H1 (cell line): ENCODE measurements at regions not wholly inside any gene's neighbourhood (a gene's known extent, or its start where the extent isn't known, plus 50 kb on each side); places are given as distances from the start of the nearest gene placed in this dataset.

Experiments
- CTCF ChIA-PET: fragments of 300-600 bp; sonication (Branson Sonifier 250); formaldehyde crosslinking; loops from one replicate; lab custom pipeline; 2021; ENCODE audit not compliant: partially characterized antibody; lab: Charles Lee
- POLR2A ChIA-PET: fragments of 300-600 bp; sonication (Branson Sonifier 250); formaldehyde crosslinking; loops from one replicate; lab custom pipeline; 2021; ENCODE audit warnings: inconsistent platforms; ENCODE audit not compliant: partially characterized antibody; lab: Charles Lee
- DNase-seq, 2 experiments: peaks; one replicate each; pipeline versions ENCODE4 v3.0.0 to v3.0.0-alpha.2; 2010 to 2022; ENCODE audit warnings: low spot score in 2 of 2, low read depth in 1 of 2, mixed read lengths in 1 of 2
- FAIRE-seq: peaks from 2 replicates; lab custom pipeline; 2011; peaks lifted over from hg19 to GRCh38; lab: Jason Lieb, UNC
- H2AFZ ChIP-seq: 2 replicates; pipeline ENCODE4 v1.8.1; 2012; ENCODE audit warnings: low read length, inconsistent platforms
- H2AK5ac ChIP-seq: 2 replicates; pipeline ENCODE4 v1.6.1; 2013; ENCODE audit warnings: low read depth, low read length
- H2BK120ac ChIP-seq: replicated peaks from 2 replicates; pipeline ENCODE3; 2013; ENCODE audit warnings: low read depth, low read length, inconsistent platforms
- H2BK12ac ChIP-seq: 2 replicates; pipeline ENCODE4 v1.6.1; 2013; ENCODE audit warnings: low read depth, low read length
- H2BK15ac ChIP-seq: 2 replicates; pipeline ENCODE4 v1.6.1; 2013; ENCODE audit warnings: low read length
- H2BK20ac ChIP-seq: 2 replicates; pipeline ENCODE4 v1.6.1; 2013; ENCODE audit warnings: low read length
- H2BK5ac ChIP-seq: 2 replicates; pipeline ENCODE4 v1.6.1; 2013; ENCODE audit warnings: low read depth, low read length
- H3K14ac ChIP-seq: 2 replicates; pipeline ENCODE4 v1.6.1; 2013; ENCODE audit warnings: inconsistent platforms; ENCODE audit not compliant: insufficient read length
- H3K18ac ChIP-seq: 2 replicates; pipeline ENCODE4 v1.6.1; 2013; ENCODE audit warnings: low read length; ENCODE audit errors: extremely low read depth
- H3K23ac ChIP-seq: 2 replicates; pipeline ENCODE4 v1.6.1; 2013; ENCODE audit warnings: inconsistent platforms; ENCODE audit not compliant: insufficient read length
- H3K23me2 ChIP-seq: 2 replicates; pipeline ENCODE4 v1.6.1; 2013; ENCODE audit warnings: low read depth, low read length
- H3K27ac ChIP-seq: 2 replicates; pipeline ENCODE4 v1.6.1; 2011; ENCODE audit warnings: low read depth, low read length, inconsistent platforms
- H3K27me3 ChIP-seq, 4 experiments: replicated peaks in 1 of 4; 1 replicate in 1 of 4; 2 replicates in 3 of 4; pipeline versions ENCODE4 v1.6.1 to v1.8.1; 2011 to 2013; ENCODE audit warnings: low read length in 3 of 4, mild to moderate bottlenecking in 3 of 4, inconsistent platforms in 2 of 4, mixed read lengths in 2 of 4, moderate library complexity in 1 of 4; ENCODE audit not compliant: control insufficient read depth in 3 of 4, insufficient read depth in 3 of 4; ENCODE audit errors: extremely low read depth in 1 of 4
- H3K36me3 ChIP-seq, 4 experiments: 2 replicates each; pipeline versions ENCODE4 v1.6.1 to v1.8.1; 2011 to 2013; ENCODE audit warnings: mild to moderate bottlenecking in 4 of 4, low read length in 3 of 4, moderate library complexity in 2 of 4, control low read depth in 1 of 4, inconsistent platforms in 1 of 4; ENCODE audit not compliant: insufficient read depth in 4 of 4, control insufficient read depth in 2 of 4
- H3K4ac ChIP-seq: replicated peaks from 2 replicates; pipeline ENCODE3; 2013; ENCODE audit warnings: low read length, low read depth, mixed read lengths, inconsistent platforms; ENCODE audit not compliant: insufficient read length
- H3K4me1 ChIP-seq, 4 experiments: replicated peaks in 1 of 4; 1 replicate in 1 of 4; 2 replicates in 3 of 4; pipeline versions ENCODE4 v1.6.1 to v1.8.1; 2011 to 2013; ENCODE audit warnings: low read length in 3 of 4, inconsistent platforms in 2 of 4, mixed read lengths in 1 of 4; ENCODE audit not compliant: insufficient read depth in 4 of 4, control insufficient read depth in 3 of 4
- H3K4me2 ChIP-seq, 2 experiments: 2 replicates each; pipeline versions ENCODE4 v1.6.1 to v1.8.1; 2011 to 2013; ENCODE audit warnings: low read depth in 2 of 2, low read length in 2 of 2, control low read depth in 1 of 2, inconsistent platforms in 1 of 2, mild to moderate bottlenecking in 1 of 2; ENCODE audit not compliant: insufficient read depth in 1 of 2
- H3K4me3 ChIP-seq, 4 experiments: fragments of 200-600, 300-600 bp in 1 of 4; sonication (generic), shearing (Covaris generic), sonication (Bioruptor Twin) in 1 of 4; 2 replicates each; pipeline versions ENCODE4 v1.5.1 to v1.8.1; 2011 to 2016; ENCODE audit warnings: low read length in 4 of 4, low read depth in 3 of 4, control low read depth in 2 of 4, inconsistent platforms in 2 of 4, mild to moderate bottlenecking in 2 of 4, mixed read lengths in 1 of 4, moderate library complexity in 1 of 4; ENCODE audit not compliant: insufficient read depth in 2 of 4; ENCODE audit errors: extremely low read depth in 1 of 4
- H3K56ac ChIP-seq: replicated peaks from 2 replicates; pipeline ENCODE3; 2013; ENCODE audit warnings: low read depth, mild to moderate bottlenecking, mixed read lengths, low read length, inconsistent platforms; ENCODE audit not compliant: insufficient read length
- H3K79me1 ChIP-seq: 2 replicates; pipeline ENCODE4 v1.6.1; 2013; ENCODE audit warnings: low read depth, low read length, control low read depth
- H3K79me2 ChIP-seq, 2 experiments: 2 replicates each; pipeline versions ENCODE4 v1.6.1 to v1.8.1; 2012 to 2013; ENCODE audit warnings: low read length in 2 of 2, mild to moderate bottlenecking in 2 of 2, inconsistent platforms in 1 of 2; ENCODE audit not compliant: insufficient read depth in 2 of 2, control insufficient read depth in 1 of 2
- H3K9ac ChIP-seq, 4 experiments: replicated peaks in 1 of 4; 1 replicate in 1 of 4; 2 replicates in 3 of 4; pipeline versions ENCODE4 v1.6.1 to v1.8.1; 2011 to 2013; ENCODE audit warnings: low read depth in 3 of 4, low read length in 3 of 4, control low read depth in 2 of 4, mild to moderate bottlenecking in 2 of 4, moderate library complexity in 2 of 4, inconsistent platforms in 1 of 4; ENCODE audit errors: extremely low read depth in 1 of 4
- H3K9me3 ChIP-seq, 2 experiments: 2 replicates each; pipeline versions ENCODE4 v1.6.1 to v1.8.1; 2012 to 2013; ENCODE audit warnings: mild to moderate bottlenecking in 2 of 2, moderate library complexity in 2 of 2, control low read depth in 1 of 2, inconsistent platforms in 1 of 2, low read depth in 1 of 2, low read length in 1 of 2, mixed read lengths in 1 of 2; ENCODE audit not compliant: insufficient read depth in 2 of 2
- H4K20me1 ChIP-seq, 2 experiments: replicated peaks in 1 of 2; 2 replicates each; pipeline versions ENCODE3 to v1.8.1; 2011 to 2013; ENCODE audit warnings: inconsistent platforms in 2 of 2, low read length in 2 of 2, mild to moderate bottlenecking in 1 of 2; ENCODE audit not compliant: insufficient read depth in 2 of 2, control insufficient read depth in 1 of 2
- H4K5ac ChIP-seq: 2 replicates; pipeline ENCODE4 v1.6.1; 2013; ENCODE audit warnings: low read length, low read depth, mixed read lengths, inconsistent platforms; ENCODE audit not compliant: insufficient read length
- H4K8ac ChIP-seq: 2 replicates; pipeline ENCODE4 v1.8.0; 2013; ENCODE audit warnings: mild to moderate bottlenecking, moderate library complexity, low read length, inconsistent platforms; ENCODE audit not compliant: insufficient read depth; ENCODE audit errors: extremely low read depth
- H4K91ac ChIP-seq: replicated peaks from 2 replicates; pipeline ENCODE3; 2013; ENCODE audit warnings: low read length, mixed read lengths, inconsistent platforms; ENCODE audit not compliant: insufficient read length
- BACH1 ChIP-seq: IDR thresholded peaks from 2 replicates; pipeline ENCODE4 v1.6.1; 2012; ENCODE audit warnings: low read length, improper control_type of control experiment
- BCL11A ChIP-seq, 2 experiments: IDR thresholded peaks; one replicate each; pipeline ENCODE4 v1.6.1; 2011; ENCODE audit warnings: low read depth in 2 of 2, low read length in 2 of 2, mild to moderate bottlenecking in 2 of 2
- BRCA1 ChIP-seq: IDR thresholded peaks from 2 replicates; pipeline ENCODE4 v1.6.1; 2012; ENCODE audit warnings: low read depth, low read length, improper control_type of control experiment
- CHD1 ChIP-seq: IDR thresholded peaks from 2 replicates; pipeline ENCODE4 v1.6.1; 2012; ENCODE audit warnings: low read depth, low read length, improper control_type of control experiment
- CHD2 ChIP-seq: IDR thresholded peaks from 2 replicates; pipeline ENCODE4 v1.6.1; 2012; ENCODE audit warnings: low read length, improper control_type of control experiment
- CREB1 ChIP-seq: IDR thresholded peaks from 2 replicates; pipeline ENCODE4 v1.6.1; 2012; ENCODE audit warnings: inconsistent platforms
- HDAC2 ChIP-seq, 2 experiments: fragments of 300-600 bp in 1 of 2; sonication (generic) in 1 of 2; IDR thresholded peaks; 2 replicates each; pipeline ENCODE4 v1.6.1; 2011 to 2012; ENCODE audit warnings: low read depth in 2 of 2, low read length in 2 of 2, mild to moderate bottlenecking in 2 of 2, moderate library complexity in 2 of 2, borderline replicate concordance in 1 of 2, inconsistent platforms in 1 of 2
- JUN ChIP-seq: IDR thresholded peaks from 2 replicates; pipeline ENCODE4 v1.6.1; 2011; ENCODE audit warnings: low read depth, mild to moderate bottlenecking, improper control_type of control experiment, low read length
- KDM1A ChIP-seq: fragments of 200-600, 300-600 bp; sonication (generic); IDR thresholded peaks from 2 replicates; pipeline ENCODE4 v1.7.1; 2016; ENCODE audit warnings: mild to moderate bottlenecking, low read length, borderline replicate concordance
- KDM5A ChIP-seq: fragments of 200-600 bp; IDR thresholded peaks from 2 replicates; pipeline ENCODE4 v1.7.1; 2012; ENCODE audit warnings: mild to moderate bottlenecking, low read length, inconsistent platforms, mixed read lengths
- SIRT6 ChIP-seq: IDR thresholded peaks from one replicate; pipeline ENCODE4 v1.7.1; 2012; ENCODE audit warnings: low read length, inconsistent platforms
- WGBS, 2 experiments: shearing (Covaris generic) in 1 of 2; methylation state at CpG; one replicate each; pipeline versions ENCODE4 v1.1.6 to v1.1.7; 2013 to 2015; ENCODE audit warnings: low lambda C conversion rate in 2 of 2, mixed read lengths in 2 of 2, inconsistent platforms in 1 of 2, low coverage in 1 of 2, missing lambda C conversion rate in 1 of 2; ENCODE audit not compliant: insufficient replicate concordance in 2 of 2, insufficient coverage in 1 of 2, insufficient read length in 1 of 2; ENCODE audit errors: extremely low coverage in 1 of 2, missing lambda C conversion rate in 1 of 2; 5-methylcytosine and 5-hydroxymethylcytosine counted together
- TF ChIP-seq, protein P1 (sequence below): IDR thresholded peaks from 2 replicates; pipeline ENCODE4 v1.6.1; 2012; ENCODE audit warnings: inconsistent platforms
- TF ChIP-seq, protein P2 (sequence below): IDR thresholded peaks from 2 replicates; pipeline ENCODE4 v1.6.1; 2011; ENCODE audit warnings: low read depth, mild to moderate bottlenecking, low read length; ENCODE audit not compliant: insufficient read depth
- TF ChIP-seq, protein P3 (sequence below): IDR thresholded peaks from 2 replicates; pipeline ENCODE4 v1.6.1; 2012; ENCODE audit warnings: inconsistent platforms

DNA sequence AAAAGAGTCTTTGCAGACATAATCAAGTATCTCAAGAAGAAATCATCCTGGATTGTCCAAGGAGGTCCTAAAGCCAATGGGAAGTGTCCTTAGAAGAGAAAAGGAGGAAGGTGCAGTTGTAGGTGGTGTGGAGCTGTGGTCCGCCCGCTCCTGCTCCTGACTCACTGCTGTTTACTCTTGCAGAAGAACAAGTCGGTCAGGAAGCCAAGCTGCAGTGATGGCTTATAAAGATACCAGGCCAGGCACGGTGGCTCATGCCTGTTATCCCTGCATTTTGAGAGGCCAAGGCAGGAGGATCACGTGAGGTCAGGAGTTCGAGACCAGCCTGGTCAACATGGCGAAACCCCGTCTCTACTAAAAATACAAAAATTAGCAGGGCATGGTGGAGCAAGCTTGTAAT, 66.4 kb upstream of the ATP6AP2 start:
- Histone ChIP-seq H2BK15ac (no peak overlapping the region), H2BK12ac (no peak overlapping the region), H2BK120ac (no peak overlapping the region), H3K23me2 (no peaks in the 10 kb centered on the region), H3K36me3 (no peaks in the 10 kb centered on the region), H3K9ac (no peak overlapping the region)
- TF ChIP-seq BACH1 (no peak), JUN (no peak), KDM5A (no peak), HDAC2 (IDR thresholded peaks at IDR 0.05; ENCODE audit: borderline replicate concordance in 1 of 2, low read depth in 2 of 2, low read length in 2 of 2) (no peak), CHD2 (no peak), CREB1 (no peak), BCL11A (IDR thresholded peaks at IDR 0.05; ENCODE audit: low read depth in 2 of 2, low read length in 2 of 2) (no peak), KDM1A (no peak), CHD1 (no peak), BRCA1 (no peak), SIRT6 (no peak)
- TF ChIP-seq, protein P1, sequence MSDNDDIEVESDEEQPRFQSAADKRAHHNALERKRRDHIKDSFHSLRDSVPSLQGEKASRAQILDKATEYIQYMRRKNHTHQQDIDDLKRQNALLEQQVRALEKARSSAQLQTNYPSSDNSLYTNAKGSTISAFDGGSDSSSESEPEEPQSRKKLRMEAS, result no peak
- TF ChIP-seq, protein P2, sequence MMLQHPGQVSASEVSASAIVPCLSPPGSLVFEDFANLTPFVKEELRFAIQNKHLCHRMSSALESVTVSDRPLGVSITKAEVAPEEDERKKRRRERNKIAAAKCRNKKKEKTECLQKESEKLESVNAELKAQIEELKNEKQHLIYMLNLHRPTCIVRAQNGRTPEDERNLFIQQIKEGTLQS, result no peak
- TF ChIP-seq, protein P3, sequence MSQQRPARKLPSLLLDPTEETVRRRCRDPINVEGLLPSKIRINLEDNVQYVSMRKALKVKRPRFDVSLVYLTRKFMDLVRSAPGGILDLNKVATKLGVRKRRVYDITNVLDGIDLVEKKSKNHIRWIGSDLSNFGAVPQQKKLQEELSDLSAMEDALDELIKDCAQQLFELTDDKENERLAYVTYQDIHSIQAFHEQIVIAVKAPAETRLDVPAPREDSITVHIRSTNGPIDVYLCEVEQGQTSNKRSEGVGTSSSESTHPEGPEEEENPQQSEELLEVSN, result no peak
- TF ChIP-seq, all 59 proteins: peak for 0
- ChIA-PET CTCF (interaction anchor here (0.5 kb wide), 1 partner anchor 733 kb away, joined by 3 read pairs; no protein-coding TSS in a partner anchor), POLR2A (no interaction called here)
- H3K27me3 ChIP-seq, result no peaks in the 10 kb centered on the region
- H3K79me1 ChIP-seq, result no peaks in the 10 kb centered on the region
- 90% methylated on average over 8 of the region's 8 CpGs; no CpG with 5 or more reads in 1 of the 2 experiments for WGBS, 2 experiments
- no peak overlapping the region for H3K27ac ChIP-seq
- H3K4me1 ChIP-seq, result no peaks in the 10 kb centered on the region
- no peaks in the 10 kb centered on the region for H3K9me3 ChIP-seq
- no peak overlapping the region for H2BK5ac ChIP-seq
- no peak overlapping the region for H3K18ac ChIP-seq
- no peak overlapping the region for H3K4me2 ChIP-seq
- H2AFZ ChIP-seq, result no peak overlapping the region
- no peak overlapping the region for H4K8ac ChIP-seq
- H3K56ac ChIP-seq, result no peak overlapping the region
- no peak overlapping the region for H4K91ac ChIP-seq
- no peaks in the 10 kb centered on the region for H3K79me2 ChIP-seq
- no peak overlapping the region for H2AK5ac ChIP-seq
- H3K4ac ChIP-seq, result no peak overlapping the region
- no peak overlapping the region for H3K23ac ChIP-seq
- no peak overlapping the region for H3K14ac ChIP-seq
- no peak for DNase-seq
- no peak overlapping the region for H2BK20ac ChIP-seq
- H4K20me1 ChIP-seq, result no peaks in the 10 kb centered on the region
- no peak overlapping the region for H4K5ac ChIP-seq
- FAIRE-seq, result no peak
- no peak overlapping the region for H3K4me3 ChIP-seq
